OCI-LY1 (cell line): ENCODE measurements at regions not wholly inside any gene's neighbourhood (a gene's known extent, or its start where the extent isn't known, plus 50 kb on each side); places are given as distances from the start of the nearest gene placed in this dataset.

Source experiments
- CTCF ChIP-seq: fragments of 200-600 bp; sonication (generic), shearing (Covaris generic); IDR thresholded peaks from 2 replicates; pipeline ENCODE4 v1.5.1; 2017; ENCODE audit warnings: mild to moderate bottlenecking, antibody characterized with exemption, low read length, moderate library complexity, mixed read lengths
- EZH2 ChIP-seq: fragments of 200-600 bp; sonication (generic), shearing (Covaris generic); IDR thresholded peaks from 2 replicates; pipeline ENCODE4 v1.8.0; 2017; ENCODE audit warnings: borderline replicate concordance, mixed run types, mild to moderate bottlenecking, antibody characterized with exemption, low read length, moderate library complexity, mixed read lengths

GRCh38 chr11:59295435-59295834, 63.3 kb upstream of the OR5AN1 start:
- TF ChIP-seq EZH2: no peak
- no peak for TF ChIP-seq CTCF
